ACC112 (cell line): ENCODE measurements at regions not wholly inside any gene's neighbourhood (a gene's known extent, or its start where the extent isn't known, plus 50 kb on each side); places are given as distances from the start of the nearest gene placed in this dataset.

Experiments
- H2AFZ ChIP-seq: fragments of 200-600 bp; sonication (generic); one replicate; pipeline ENCODE4 v1.6.0; 2017; ENCODE audit warnings: antibody characterized with exemption, low read length; ENCODE audit not compliant: unreplicated experiment
- H3K27ac ChIP-seq: fragments of 200-600 bp; sonication (generic); 2 replicates; pipeline ENCODE4 v1.5.1; 2014; ENCODE audit warnings: low read depth, mild to moderate bottlenecking, antibody characterized with exemption, low read length, moderate library complexity
- H3K27me3 ChIP-seq: fragments of 200-600 bp; sonication (generic); 2 replicates; pipeline ENCODE4 v1.6.1; 2014; ENCODE audit warnings: mild to moderate bottlenecking, antibody characterized with exemption, low read length, moderate library complexity, mixed read lengths; ENCODE audit not compliant: insufficient read depth
- H3K36me3 ChIP-seq: fragments of 200-600 bp; sonication (generic); 2 replicates; pipeline ENCODE4 v1.6.1; 2016; ENCODE audit warnings: mild to moderate bottlenecking, antibody characterized with exemption, low read length, moderate library complexity, mixed read lengths; ENCODE audit not compliant: insufficient read depth
- H3K4me1 ChIP-seq: fragments of 200-600 bp; sonication (generic); one replicate; pipeline ENCODE4 v1.6.1; 2016; ENCODE audit warnings: low read length, mixed read lengths; ENCODE audit not compliant: insufficient read depth, unreplicated experiment, control insufficient read depth
- H3K4me3 ChIP-seq: fragments of 200-600 bp; sonication (generic); 2 replicates; pipeline ENCODE4 v1.5.1; 2014; ENCODE audit warnings: mild to moderate bottlenecking, low read depth, low read length
- H3K79me2 ChIP-seq: fragments of 200-600 bp; sonication (generic); one replicate; pipeline ENCODE4 v1.6.0; 2016; ENCODE audit warnings: low read length; ENCODE audit not compliant: control insufficient read depth, unreplicated experiment, insufficient read depth

GRCh38 chr16:59905131-59905530, 1171.0 kb upstream of the GOT2 start:
- Histone ChIP-seq H3K4me1 (peaks cover 11% of the 10 kb centered on the region), H3K27ac (peak overlapping the region; percentile 50), H3K36me3 (no peaks in the 10 kb centered on the region), H3K79me2 (no peaks in the 10 kb centered on the region), H3K27me3 (no peaks in the 10 kb centered on the region), H3K4me3 (peak overlapping the region; percentile 46), H2AFZ (peak overlapping the region; percentile 24)

DNA sequence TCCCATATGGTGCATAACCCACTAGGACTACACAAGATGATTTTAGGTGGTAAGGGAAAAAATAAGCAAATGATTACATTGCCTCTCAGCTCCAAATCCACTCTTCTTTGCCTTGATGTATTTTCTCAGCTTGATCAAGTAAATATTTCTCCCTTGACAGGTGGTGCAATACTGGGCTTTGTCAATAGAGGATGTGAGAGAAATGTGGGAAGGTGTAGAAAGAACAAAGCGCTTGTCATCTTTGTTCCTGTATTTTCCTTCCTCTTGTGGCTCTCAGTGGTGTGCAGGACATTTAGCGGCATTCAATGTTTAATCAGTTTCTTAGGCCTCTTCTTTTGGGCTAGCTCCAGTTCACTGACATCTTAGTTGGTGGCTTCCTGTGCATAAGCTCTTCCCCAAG, 1165.8 kb upstream of the GOT2 start:
- Histone ChIP-seq H3K4me1 (peaks cover under 1% of the 10 kb centered on the region), H3K36me3 (no peaks in the 10 kb centered on the region), H3K27me3 (no peaks in the 10 kb centered on the region), H3K4me3 (no peak overlapping the region), H2AFZ (no peak overlapping the region), H3K27ac (no peak overlapping the region), H3K79me2 (no peaks in the 10 kb centered on the region)

- Histone ChIP-seq H2AFZ (no peak overlapping the region), H3K27ac (no peak overlapping the region), H3K4me1 (no peaks in the 10 kb centered on the region), H3K4me3 (no peak overlapping the region), H3K79me2 (no peaks in the 10 kb centered on the region), H3K36me3 (no peaks in the 10 kb centered on the region), H3K27me3 (no peaks in the 10 kb centered on the region)
Measured at GRCh38 chr16:59892376-59892775, 1158.3 kb upstream of the GOT2 start.

- Histone ChIP-seq H3K79me2 (no peaks in the 10 kb centered on the region), H3K27ac (no peak overlapping the region), H2AFZ (no peak overlapping the region), H3K27me3 (no peaks in the 10 kb centered on the region), H3K36me3 (no peaks in the 10 kb centered on the region), H3K4me3 (no peak overlapping the region), H3K4me1 (peaks cover 5% of the 10 kb centered on the region)
Measured at GRCh38 chr16:59887856-59888255, 1153.7 kb upstream of the GOT2 start.

DNA sequence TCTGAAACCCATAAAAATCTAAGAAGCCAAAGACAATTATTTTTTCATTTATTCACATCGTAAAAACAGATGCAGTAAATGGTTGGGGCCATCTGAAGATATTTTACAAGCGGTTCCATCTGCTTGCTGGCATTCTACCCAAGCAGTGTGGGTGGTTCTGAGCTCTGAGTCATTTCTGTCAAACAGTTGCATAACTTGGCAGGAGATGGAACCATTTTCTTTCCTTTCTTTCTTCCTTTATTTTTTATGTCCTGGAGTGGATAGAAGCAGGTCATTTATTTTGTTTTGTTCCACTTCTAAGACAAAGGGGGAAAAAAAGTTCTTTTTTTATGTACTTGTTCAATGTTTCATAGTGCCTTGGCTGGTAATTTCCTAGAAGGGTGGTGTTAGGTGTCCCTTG, 1151.9 kb upstream of the GOT2 start:
- no peaks in the 10 kb centered on the region for H3K27me3 ChIP-seq
- H3K27ac ChIP-seq, result peak overlapping the region; percentile 22; the same call in 1 of the 2 replicates
- H2AFZ ChIP-seq, result no peak overlapping the region
- H3K4me1 ChIP-seq, result peaks cover 5% of the 10 kb centered on the region
- no peaks in the 10 kb centered on the region for H3K36me3 ChIP-seq
- H3K4me3 ChIP-seq, result peak overlapping the region; percentile 4; the same call in 1 of the 2 replicates
- H3K79me2 ChIP-seq, result no peaks in the 10 kb centered on the region

- Histone ChIP-seq H2AFZ (no peak overlapping the region), H3K27me3 (no peaks in the 10 kb centered on the region), H3K79me2 (no peaks in the 10 kb centered on the region), H3K4me3 (no peak overlapping the region), H3K36me3 (no peaks in the 10 kb centered on the region), H3K4me1 (peaks cover 10% of the 10 kb centered on the region), H3K27ac (no peak overlapping the region)
Measured at GRCh38 chr16:59881376-59881775, 1147.3 kb upstream of the GOT2 start.

DNA sequence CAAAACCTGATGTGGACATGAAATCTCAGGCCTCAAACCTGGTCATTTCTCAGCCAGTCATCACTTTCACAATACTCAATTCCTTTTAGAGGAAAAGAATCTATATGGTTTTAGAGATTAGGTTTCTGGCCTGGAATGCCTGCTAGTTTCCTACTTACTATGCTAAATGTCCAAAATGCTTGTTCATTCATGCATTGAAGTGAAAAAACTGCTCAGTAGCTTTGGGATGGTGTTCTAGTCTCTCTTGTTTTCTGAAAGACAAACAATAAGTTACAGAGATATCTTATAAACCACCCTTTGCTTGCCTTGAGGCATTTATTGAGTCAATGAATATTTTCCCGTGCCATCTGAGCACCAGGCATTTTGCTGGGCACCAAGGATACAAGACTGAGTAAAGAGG, 1146.5 kb upstream of the GOT2 start:
- Histone ChIP-seq H3K4me1 (peaks cover 7% of the 10 kb centered on the region), H3K27me3 (no peaks in the 10 kb centered on the region), H2AFZ (no peak overlapping the region), H3K36me3 (no peaks in the 10 kb centered on the region), H3K79me2 (no peaks in the 10 kb centered on the region), H3K27ac (no peak overlapping the region), H3K4me3 (no peak overlapping the region)

- Histone ChIP-seq H3K27me3 (no peaks in the 10 kb centered on the region), H3K4me3 (no peak overlapping the region), H3K27ac (no peak overlapping the region), H2AFZ (no peak overlapping the region), H3K36me3 (no peaks in the 10 kb centered on the region), H3K4me1 (peaks cover 7% of the 10 kb centered on the region), H3K79me2 (no peaks in the 10 kb centered on the region)
Measured at GRCh38 chr16:59878999-59879398, 1144.9 kb upstream of the GOT2 start.

DNA sequence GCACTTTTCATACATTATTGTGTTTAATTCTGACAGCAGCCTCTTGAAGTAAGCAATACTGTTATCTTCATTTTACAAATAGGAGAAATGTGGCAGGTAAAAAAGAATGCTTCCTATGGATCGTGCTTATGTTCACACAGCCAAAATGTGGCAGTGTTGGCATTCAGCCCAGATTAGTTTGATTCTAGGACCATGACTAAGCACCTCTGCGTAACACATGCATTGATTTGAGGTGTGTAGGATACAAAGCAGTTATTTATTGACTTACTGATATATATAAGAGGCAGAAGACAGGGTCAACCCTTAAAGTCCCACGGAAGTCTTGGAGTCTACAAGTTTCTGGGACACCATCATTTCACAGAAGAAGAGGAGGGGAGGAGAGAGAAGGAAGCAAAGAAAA, 1144.4 kb upstream of the GOT2 start:
- Histone ChIP-seq H3K27me3 (no peaks in the 10 kb centered on the region), H3K4me3 (no peak overlapping the region), H3K79me2 (no peaks in the 10 kb centered on the region), H2AFZ (no peak overlapping the region), H3K4me1 (peaks cover 7% of the 10 kb centered on the region), H3K36me3 (no peaks in the 10 kb centered on the region), H3K27ac (no peak overlapping the region)

GRCh38 chr16:59864981-59865666, 1131.0 kb upstream of the GOT2 start:
- Histone ChIP-seq H2AFZ (no peak overlapping the region), H3K36me3 (no peaks in the 10 kb centered on the region), H3K27me3 (no peaks in the 10 kb centered on the region), H3K27ac (no peak overlapping the region), H3K4me3 (no peak overlapping the region), H3K4me1 (no peaks in the 10 kb centered on the region), H3K79me2 (no peaks in the 10 kb centered on the region)

DNA sequence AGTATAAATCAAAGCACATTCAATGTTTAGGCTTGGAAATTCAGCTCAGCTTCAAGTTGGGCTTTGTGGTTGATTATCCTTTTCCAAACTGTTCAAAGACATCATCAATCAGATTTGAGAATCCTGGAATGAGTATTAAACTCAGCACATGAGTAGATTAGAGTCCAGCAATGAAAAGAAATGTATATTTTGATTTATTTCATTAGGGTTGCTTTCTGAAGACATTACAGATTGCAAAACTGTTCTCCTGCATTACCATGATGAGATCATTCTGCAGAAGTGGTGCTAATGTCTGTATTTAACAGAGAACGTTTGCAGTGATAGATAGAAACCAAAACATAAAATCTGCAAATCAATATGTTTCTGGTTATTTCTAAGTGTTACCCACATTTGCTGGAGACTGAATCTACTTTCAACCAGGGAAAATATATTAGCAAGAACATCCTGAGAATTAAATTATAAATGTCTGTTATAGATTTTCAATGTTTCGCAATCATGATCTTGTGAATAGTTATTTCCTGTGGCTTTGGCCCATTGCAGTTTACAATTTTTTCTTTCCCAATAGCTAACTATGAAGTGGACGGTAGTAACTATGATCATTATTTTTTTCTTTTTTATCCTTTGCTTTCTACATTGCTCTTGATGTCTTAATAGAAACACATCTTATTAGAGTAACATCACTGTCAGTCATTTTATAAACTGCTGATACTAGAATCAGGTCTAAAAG, 1125.7 kb upstream of the GOT2 start:
- H3K4me1 ChIP-seq, result peaks cover 4% of the 10 kb centered on the region
- H3K27ac ChIP-seq, result no peak overlapping the region
- H3K79me2 ChIP-seq, result no peaks in the 10 kb centered on the region
- H2AFZ ChIP-seq, result no peak overlapping the region
- no peaks in the 10 kb centered on the region for H3K27me3 ChIP-seq
- no peak overlapping the region for H3K4me3 ChIP-seq
- H3K36me3 ChIP-seq, result no peaks in the 10 kb centered on the region
